Small intestine (tissue), 7 donors: ENCODE measurements at regions not wholly inside any gene's neighbourhood (a gene's known extent, or its start where the extent isn't known, plus 50 kb on each side); places are given as distances from the start of the nearest gene placed in this dataset.
A peak's percentile ranks its signal among the peaks of the same experiment; 100 is the strongest.

ENCODE experiments used
- DNase-seq, 2 donors: peaks; one replicate each; pipeline versions ENCODE4 v3.0.0 to v3.0.0-alpha.2; 2013
- FAIRE-seq: peaks from 2 replicates; lab custom pipeline; 2012; peaks lifted over from hg19 to GRCh38; lab: Jason Lieb, UNC
- H3K27ac ChIP-seq, 3 donors: one replicate each; pipeline ENCODE4 v1.5.1; 2013; ENCODE audit warnings: low read length in 2 of 3, mild to moderate bottlenecking in 2 of 3, control low read depth in 1 of 3, inconsistent platforms in 1 of 3, low read depth in 1 of 3, moderate library complexity in 1 of 3
- H3K27me3 ChIP-seq, 3 donors: one replicate each; pipeline ENCODE4 v1.6.1; 2013; ENCODE audit warnings: low read length in 3 of 3, inconsistent platforms in 1 of 3; ENCODE audit not compliant: control insufficient read depth in 3 of 3, insufficient read depth in 3 of 3
- H3K36me3 ChIP-seq, 3 donors: one replicate each; pipeline ENCODE4 v1.6.1; 2013; ENCODE audit warnings: low read length in 3 of 3, inconsistent platforms in 1 of 3, low read depth in 1 of 3, mild to moderate bottlenecking in 1 of 3, moderate library complexity in 1 of 3; ENCODE audit not compliant: control insufficient read depth in 3 of 3, insufficient read depth in 2 of 3
- H3K4me1 ChIP-seq, 3 donors: one replicate each; pipeline ENCODE4 v1.6.1; 2013; ENCODE audit warnings: low read length in 2 of 3, inconsistent platforms in 1 of 3, low read depth in 1 of 3, mild to moderate bottlenecking in 1 of 3, moderate library complexity in 1 of 3; ENCODE audit not compliant: control insufficient read depth in 3 of 3, insufficient read depth in 2 of 3
- H3K4me3 ChIP-seq, 3 donors: one replicate each; pipeline ENCODE4 v1.5.1; 2013; ENCODE audit warnings: low read length in 3 of 3, control low read depth in 1 of 3, inconsistent platforms in 1 of 3, low read depth in 1 of 3, mild to moderate bottlenecking in 1 of 3, moderate library complexity in 1 of 3
- H3K9me3 ChIP-seq, 2 donors: one replicate each; pipeline ENCODE4 v1.6.1; 2013; ENCODE audit warnings: low read depth in 1 of 2, low read length in 1 of 2; ENCODE audit not compliant: control insufficient read depth in 2 of 2, insufficient read depth in 1 of 2
- WGBS, 3 donors: extraction: QIAGEN DNeasy Blood & Tissue Kit; methylation state at CpG; one replicate each; pipeline ENCODE4 v1.1.7; 2013; 5-methylcytosine and 5-hydroxymethylcytosine counted together
- donor health status: healthy with polysubstance abuse.
- donor health status: control.
- donor health status: control.
- donor health status: Bipolar disorder and iron deficiency.
- donor health status: healthy.

DNA sequence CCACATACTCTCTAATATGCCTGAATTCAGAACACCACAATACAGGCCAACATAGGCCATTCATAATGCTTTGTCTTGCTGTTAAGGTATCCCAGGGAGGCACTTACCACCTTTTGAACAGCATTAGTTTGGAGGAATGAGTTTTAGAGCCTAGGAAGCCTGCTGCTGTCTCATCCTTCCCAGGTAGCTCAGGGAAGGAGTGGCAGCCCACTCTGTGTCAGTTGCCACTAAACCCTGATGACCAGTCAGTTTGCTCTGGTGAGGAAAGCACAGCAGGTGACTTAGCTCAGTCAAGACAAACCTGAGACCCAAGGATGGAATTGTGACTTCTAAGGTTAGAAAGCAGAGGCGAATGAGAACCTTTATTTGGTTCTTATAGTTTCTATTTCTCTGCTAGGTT is 337.4 kb upstream of the ATP10B start:
- WGBS, 3 donors: 46 to 88% (median 64%) methylated on average over 1 of the region's 1 CpG
- Histone ChIP-seq H3K27me3 (no peaks in the 10 kb centered on the region), H3K4me3 (no peak overlapping the region), H3K4me1 (peaks cover 0 to 5% (median 2%) of the 10 kb centered on the region in 3 donors), H3K36me3 (no peaks in the 10 kb centered on the region), H3K9me3 (no peaks in the 10 kb centered on the region), H3K27ac (no peak overlapping the region)
- FAIRE-seq: no peak
- DNase-seq: no peak

DNA sequence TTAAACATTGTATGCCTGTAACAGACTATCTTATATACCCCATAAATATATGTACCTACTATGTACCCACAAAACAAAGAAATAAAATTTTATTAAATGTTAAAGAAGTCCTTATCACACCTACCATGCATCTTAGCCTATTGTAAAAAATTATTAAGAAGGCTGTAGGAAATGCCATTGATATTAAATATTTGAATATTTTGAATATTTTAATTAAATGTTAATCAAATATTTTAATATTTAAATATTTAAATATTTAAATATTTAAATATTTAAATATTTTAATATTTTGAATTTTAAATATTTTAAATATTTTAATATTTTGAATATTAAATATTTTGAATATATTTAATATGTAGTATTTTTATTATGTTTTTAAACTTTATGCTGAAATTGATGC is 331.5 kb upstream of the ATP10B start:
- DNase-seq (no peak), FAIRE-seq (peak; percentile 96)
- Histone ChIP-seq H3K27me3 (no peaks in the 10 kb centered on the region), H3K4me1 (no peaks in the 10 kb centered on the region), H3K9me3 (peaks cover 0 to 3% of the 10 kb centered on the region in 2 donors), H3K36me3 (no peaks in the 10 kb centered on the region), H3K27ac (no peak overlapping the region), H3K4me3 (no peak overlapping the region)

DNA sequence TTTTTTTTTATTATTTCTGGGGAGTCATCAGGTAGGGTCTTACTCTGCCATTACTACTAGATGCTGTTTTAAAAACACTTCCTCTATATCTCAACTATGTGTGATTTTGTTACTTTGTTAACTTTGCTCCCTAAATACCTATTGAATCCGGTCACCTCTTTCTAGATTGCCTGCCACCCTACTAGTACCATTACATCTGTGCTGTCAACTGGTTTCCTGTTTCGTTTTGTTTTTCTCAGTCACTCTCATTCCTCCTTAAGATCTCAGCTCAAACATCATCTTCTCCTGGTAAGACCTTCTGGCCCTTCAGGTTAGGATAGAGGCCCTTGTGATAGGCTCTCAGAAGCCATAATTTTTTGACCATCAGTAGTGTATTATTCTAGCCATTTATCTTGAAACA is 324.2 kb upstream of the ATP10B start:
- H3K36me3 ChIP-seq: no peaks in the 10 kb centered on the region
- no peak for FAIRE-seq
- H3K4me3 ChIP-seq: no peak overlapping the region
- DNase-seq: no peak
- peaks cover 0 to 3% of the 10 kb centered on the region in 2 donors for H3K9me3 ChIP-seq
- no peak overlapping the region for H3K27ac ChIP-seq
- H3K27me3 ChIP-seq: no peaks in the 10 kb centered on the region
- 64 to 89% (median 76%) methylated on average over 2 of the region's 2 CpGs for WGBS, 3 donors
- no peaks in the 10 kb centered on the region for H3K4me1 ChIP-seq

DNA sequence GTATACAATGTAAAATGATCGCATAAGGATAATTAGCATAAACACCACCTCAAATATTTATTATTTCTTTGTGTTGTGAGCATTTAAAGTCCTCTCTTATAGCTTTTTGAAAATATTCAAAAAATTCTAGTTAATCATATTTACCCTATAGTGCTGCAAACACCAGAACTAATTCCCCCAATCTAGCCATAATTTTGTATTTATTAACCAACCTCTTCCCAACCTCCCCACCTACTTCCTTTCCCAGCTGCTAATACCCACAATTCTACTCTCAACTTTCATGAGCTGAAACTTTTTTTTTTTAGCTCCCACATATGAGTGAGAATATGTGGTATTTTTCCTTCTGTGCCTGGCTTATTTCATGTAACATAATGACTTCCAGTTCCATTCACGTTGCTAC is 317.8 kb upstream of the ATP10B start:
- 85 to 98% (median 86%) methylated on average over 2 of the region's 2 CpGs for WGBS, 3 donors
- no peak overlapping the region for H3K4me3 ChIP-seq
- H3K4me1 ChIP-seq: no peaks in the 10 kb centered on the region
- H3K9me3 ChIP-seq: peaks cover 0 to 2% of the 10 kb centered on the region in 2 donors
- no peak overlapping the region for H3K27ac ChIP-seq
- FAIRE-seq (no peak), DNase-seq (no peak)
- H3K36me3 ChIP-seq: no peaks in the 10 kb centered on the region
- no peaks in the 10 kb centered on the region for H3K27me3 ChIP-seq

DNA sequence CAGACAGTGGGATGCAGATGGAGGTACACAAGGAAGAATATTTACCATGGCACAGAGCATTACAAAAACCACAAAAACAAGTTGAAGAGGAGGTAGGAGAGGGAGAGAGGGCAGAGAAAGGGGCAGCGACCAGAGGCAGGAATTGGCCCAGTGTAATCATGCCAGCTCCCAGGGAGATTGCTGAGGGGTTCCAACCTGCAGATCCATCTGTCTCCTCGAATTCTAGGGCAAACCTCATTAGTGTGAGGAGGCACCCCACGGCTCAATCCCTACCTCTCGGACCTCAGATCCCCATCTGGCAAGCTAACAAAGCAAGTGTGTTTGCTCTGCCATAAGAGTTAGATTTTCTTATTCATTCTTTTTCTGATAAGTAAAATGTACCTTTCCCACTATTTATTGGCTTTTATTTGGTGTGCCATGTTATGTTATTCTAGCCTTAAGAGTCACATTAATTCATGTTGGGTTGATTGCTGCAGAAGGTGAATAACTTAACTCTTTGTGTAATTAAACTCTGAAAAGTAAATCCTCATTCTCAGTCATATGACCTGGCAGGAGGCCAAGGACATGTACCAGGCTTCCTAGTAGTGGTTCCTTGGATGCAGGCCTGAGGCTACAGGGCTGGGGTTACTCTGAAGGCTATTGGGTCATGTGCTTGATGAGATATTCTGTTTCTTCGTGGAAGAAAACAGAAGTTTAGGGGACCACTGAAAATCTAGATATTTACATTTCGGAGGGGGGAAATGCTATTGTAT is 315.2 kb upstream of the ATP10B start:
- Histone ChIP-seq H3K27ac (no peak overlapping the region), H3K4me1 (no peaks in the 10 kb centered on the region), H3K4me3 (no peak overlapping the region), H3K36me3 (no peaks in the 10 kb centered on the region), H3K27me3 (no peaks in the 10 kb centered on the region), H3K9me3 (peaks cover 0 to 2% of the 10 kb centered on the region in 2 donors)
- DNase-seq (peak in 1 of 2 donors; percentile 8), FAIRE-seq (no peak)
- 69 to 81% (median 76%) methylated on average over 6 of the region's 6 CpGs for WGBS, 3 donors

DNA sequence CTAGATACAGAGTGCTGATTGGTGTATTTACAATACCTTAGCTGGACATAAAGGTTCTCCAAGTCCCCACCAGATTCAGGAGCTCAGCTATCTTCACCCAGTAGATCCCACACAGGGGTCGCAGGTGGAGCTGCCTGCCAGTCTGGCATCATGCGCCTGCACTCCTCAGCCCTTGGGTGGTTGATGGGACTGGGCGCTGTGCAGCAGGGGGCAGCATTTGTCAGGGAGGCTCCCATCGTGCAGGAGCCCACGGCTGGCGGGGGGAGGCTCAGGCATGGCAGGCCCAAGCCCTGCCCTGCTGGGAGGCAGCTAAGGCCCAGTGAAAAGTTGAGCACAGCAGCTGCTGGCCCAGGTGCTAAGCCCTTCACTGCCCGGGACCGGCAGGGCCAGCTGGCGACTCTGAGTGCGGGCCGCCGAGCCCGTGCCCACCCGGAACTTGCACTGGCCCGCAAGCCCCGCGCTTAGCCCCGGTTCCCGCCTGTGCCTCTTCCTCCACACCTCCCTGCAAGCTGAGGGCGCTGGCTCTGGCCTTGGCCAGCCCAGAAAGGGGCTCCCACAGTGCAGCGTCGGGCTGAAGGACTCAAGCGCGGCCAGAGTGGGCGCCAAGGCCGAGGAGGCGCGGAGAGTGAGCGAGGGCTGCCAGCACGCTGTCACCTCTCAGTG is 314.1 kb upstream of the ATP10B start:
- Histone ChIP-seq H3K27ac (no peak overlapping the region), H3K4me3 (no peak overlapping the region), H3K36me3 (no peaks in the 10 kb centered on the region), H3K27me3 (no peaks in the 10 kb centered on the region), H3K9me3 (peaks cover 0 to 2% of the 10 kb centered on the region in 2 donors), H3K4me1 (no peaks in the 10 kb centered on the region)
- WGBS, 3 donors: 93 to 97% (median 95%) methylated on average over 30 of the region's 30 CpGs
- no peak for DNase-seq
- no peak for FAIRE-seq

DNA sequence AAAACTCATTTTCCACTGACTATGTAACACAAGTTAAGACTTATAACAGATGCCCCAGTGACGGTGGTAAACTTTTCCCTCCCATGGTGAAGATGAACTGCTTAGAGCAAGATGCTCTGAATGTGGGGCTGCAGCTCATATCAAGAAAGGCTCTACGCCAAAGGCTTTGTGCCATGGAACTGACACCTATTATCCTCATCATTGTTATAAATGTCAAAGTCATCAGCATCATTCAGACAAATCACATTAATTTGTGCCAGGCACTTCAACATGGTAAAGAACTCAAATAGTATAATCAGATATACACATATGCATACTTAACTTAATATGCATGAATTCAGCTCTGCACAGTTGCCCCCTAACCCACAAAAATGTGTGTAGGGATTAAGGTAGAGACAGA is 305.9 kb upstream of the ATP10B start:
- WGBS, 3 donors: 89 to 93% (median 91%) methylated on average over 2 of the region's 2 CpGs
- no peak for FAIRE-seq
- no peak for DNase-seq

DNA sequence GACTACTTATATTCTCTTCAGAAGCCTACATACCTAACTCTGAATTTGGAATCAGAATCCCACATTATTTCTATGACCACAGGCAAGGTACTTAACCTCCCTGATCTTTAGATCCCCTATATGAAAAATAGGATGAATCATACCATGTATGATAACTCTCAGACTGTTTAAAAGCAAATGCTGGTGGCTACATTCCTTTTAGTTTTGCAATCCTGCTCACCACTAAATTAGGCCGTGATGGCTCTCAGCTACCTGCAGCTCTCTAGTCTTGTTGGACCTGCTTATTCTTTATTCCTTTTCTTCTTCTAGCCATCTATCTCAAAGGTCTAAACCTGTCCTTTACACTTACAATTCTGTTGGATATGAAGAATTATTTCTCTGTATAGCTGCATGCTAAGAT is 303.4 kb upstream of the ATP10B start:
- no peak overlapping the region for H3K27ac ChIP-seq
- no peaks in the 10 kb centered on the region for H3K9me3 ChIP-seq
- 89 to 97% (median 94%) methylated on average over 1 of the region's 1 CpG for WGBS, 3 donors
- H3K27me3 ChIP-seq: no peaks in the 10 kb centered on the region
- FAIRE-seq (no peak), DNase-seq (no peak)
- no peaks in the 10 kb centered on the region for H3K4me1 ChIP-seq
- no peaks in the 10 kb centered on the region for H3K36me3 ChIP-seq
- no peak overlapping the region for H3K4me3 ChIP-seq

More for the DNA sequence above, 305.9 kb upstream of the ATP10B start:
- Histone ChIP-seq H3K36me3 (no peaks in the 10 kb centered on the region), H3K27ac (no peak overlapping the region), H3K9me3 (no peaks in the 10 kb centered on the region), H3K4me1 (no peaks in the 10 kb centered on the region), H3K4me3 (no peak overlapping the region), H3K27me3 (no peaks in the 10 kb centered on the region)
